H1 (cell line): ENCODE measurements at regions not wholly inside any gene's neighbourhood (a gene's known extent, or its start where the extent isn't known, plus 50 kb on each side); places are given as distances from the start of the nearest gene placed in this dataset.

Experiments
- CTCF ChIA-PET: fragments of 300-600 bp; sonication (Branson Sonifier 250); formaldehyde crosslinking; loops from one replicate; lab custom pipeline; 2021; ENCODE audit not compliant: partially characterized antibody; lab: Charles Lee
- POLR2A ChIA-PET: fragments of 300-600 bp; sonication (Branson Sonifier 250); formaldehyde crosslinking; loops from one replicate; lab custom pipeline; 2021; ENCODE audit warnings: inconsistent platforms; ENCODE audit not compliant: partially characterized antibody; lab: Charles Lee
- DNase-seq, 2 experiments: peaks; one replicate each; pipeline versions ENCODE4 v3.0.0 to v3.0.0-alpha.2; 2010 to 2022; ENCODE audit warnings: low spot score in 2 of 2, low read depth in 1 of 2, mixed read lengths in 1 of 2
- FAIRE-seq: peaks from 2 replicates; lab custom pipeline; 2011; peaks lifted over from hg19 to GRCh38; lab: Jason Lieb, UNC
- H2AFZ ChIP-seq: 2 replicates; pipeline ENCODE4 v1.8.1; 2012; ENCODE audit warnings: low read length, inconsistent platforms
- H2AK5ac ChIP-seq: 2 replicates; pipeline ENCODE4 v1.6.1; 2013; ENCODE audit warnings: low read depth, low read length
- H2BK120ac ChIP-seq: replicated peaks from 2 replicates; pipeline ENCODE3; 2013; ENCODE audit warnings: low read depth, low read length, inconsistent platforms
- H2BK12ac ChIP-seq: 2 replicates; pipeline ENCODE4 v1.6.1; 2013; ENCODE audit warnings: low read depth, low read length
- H2BK15ac ChIP-seq: 2 replicates; pipeline ENCODE4 v1.6.1; 2013; ENCODE audit warnings: low read length
- H2BK20ac ChIP-seq: 2 replicates; pipeline ENCODE4 v1.6.1; 2013; ENCODE audit warnings: low read length
- H2BK5ac ChIP-seq: 2 replicates; pipeline ENCODE4 v1.6.1; 2013; ENCODE audit warnings: low read depth, low read length
- H3K14ac ChIP-seq: 2 replicates; pipeline ENCODE4 v1.6.1; 2013; ENCODE audit warnings: inconsistent platforms; ENCODE audit not compliant: insufficient read length
- H3K18ac ChIP-seq: 2 replicates; pipeline ENCODE4 v1.6.1; 2013; ENCODE audit warnings: low read length; ENCODE audit errors: extremely low read depth
- H3K23ac ChIP-seq: 2 replicates; pipeline ENCODE4 v1.6.1; 2013; ENCODE audit warnings: inconsistent platforms; ENCODE audit not compliant: insufficient read length
- H3K23me2 ChIP-seq: 2 replicates; pipeline ENCODE4 v1.6.1; 2013; ENCODE audit warnings: low read depth, low read length
- H3K27ac ChIP-seq: 2 replicates; pipeline ENCODE4 v1.6.1; 2011; ENCODE audit warnings: low read depth, low read length, inconsistent platforms
- H3K27me3 ChIP-seq, 4 experiments: replicated peaks in 1 of 4; 1 replicate in 1 of 4; 2 replicates in 3 of 4; pipeline versions ENCODE4 v1.6.1 to v1.8.1; 2011 to 2013; ENCODE audit warnings: low read length in 3 of 4, mild to moderate bottlenecking in 3 of 4, inconsistent platforms in 2 of 4, mixed read lengths in 2 of 4, moderate library complexity in 1 of 4; ENCODE audit not compliant: control insufficient read depth in 3 of 4, insufficient read depth in 3 of 4; ENCODE audit errors: extremely low read depth in 1 of 4
- H3K36me3 ChIP-seq, 4 experiments: 2 replicates each; pipeline versions ENCODE4 v1.6.1 to v1.8.1; 2011 to 2013; ENCODE audit warnings: mild to moderate bottlenecking in 4 of 4, low read length in 3 of 4, moderate library complexity in 2 of 4, control low read depth in 1 of 4, inconsistent platforms in 1 of 4; ENCODE audit not compliant: insufficient read depth in 4 of 4, control insufficient read depth in 2 of 4
- H3K4ac ChIP-seq: replicated peaks from 2 replicates; pipeline ENCODE3; 2013; ENCODE audit warnings: low read length, low read depth, mixed read lengths, inconsistent platforms; ENCODE audit not compliant: insufficient read length
- H3K4me1 ChIP-seq, 4 experiments: replicated peaks in 1 of 4; 1 replicate in 1 of 4; 2 replicates in 3 of 4; pipeline versions ENCODE4 v1.6.1 to v1.8.1; 2011 to 2013; ENCODE audit warnings: low read length in 3 of 4, inconsistent platforms in 2 of 4, mixed read lengths in 1 of 4; ENCODE audit not compliant: insufficient read depth in 4 of 4, control insufficient read depth in 3 of 4
- H3K4me2 ChIP-seq, 2 experiments: 2 replicates each; pipeline versions ENCODE4 v1.6.1 to v1.8.1; 2011 to 2013; ENCODE audit warnings: low read depth in 2 of 2, low read length in 2 of 2, control low read depth in 1 of 2, inconsistent platforms in 1 of 2, mild to moderate bottlenecking in 1 of 2; ENCODE audit not compliant: insufficient read depth in 1 of 2
- H3K4me3 ChIP-seq, 4 experiments: fragments of 200-600, 300-600 bp in 1 of 4; sonication (generic), shearing (Covaris generic), sonication (Bioruptor Twin) in 1 of 4; 2 replicates each; pipeline versions ENCODE4 v1.5.1 to v1.8.1; 2011 to 2016; ENCODE audit warnings: low read length in 4 of 4, low read depth in 3 of 4, control low read depth in 2 of 4, inconsistent platforms in 2 of 4, mild to moderate bottlenecking in 2 of 4, mixed read lengths in 1 of 4, moderate library complexity in 1 of 4; ENCODE audit not compliant: insufficient read depth in 2 of 4; ENCODE audit errors: extremely low read depth in 1 of 4
- H3K56ac ChIP-seq: replicated peaks from 2 replicates; pipeline ENCODE3; 2013; ENCODE audit warnings: low read depth, mild to moderate bottlenecking, mixed read lengths, low read length, inconsistent platforms; ENCODE audit not compliant: insufficient read length
- H3K79me1 ChIP-seq: 2 replicates; pipeline ENCODE4 v1.6.1; 2013; ENCODE audit warnings: low read depth, low read length, control low read depth
- H3K79me2 ChIP-seq, 2 experiments: 2 replicates each; pipeline versions ENCODE4 v1.6.1 to v1.8.1; 2012 to 2013; ENCODE audit warnings: low read length in 2 of 2, mild to moderate bottlenecking in 2 of 2, inconsistent platforms in 1 of 2; ENCODE audit not compliant: insufficient read depth in 2 of 2, control insufficient read depth in 1 of 2
- H3K9ac ChIP-seq, 4 experiments: replicated peaks in 1 of 4; 1 replicate in 1 of 4; 2 replicates in 3 of 4; pipeline versions ENCODE4 v1.6.1 to v1.8.1; 2011 to 2013; ENCODE audit warnings: low read depth in 3 of 4, low read length in 3 of 4, control low read depth in 2 of 4, mild to moderate bottlenecking in 2 of 4, moderate library complexity in 2 of 4, inconsistent platforms in 1 of 4; ENCODE audit errors: extremely low read depth in 1 of 4
- H3K9me3 ChIP-seq, 2 experiments: 2 replicates each; pipeline versions ENCODE4 v1.6.1 to v1.8.1; 2012 to 2013; ENCODE audit warnings: mild to moderate bottlenecking in 2 of 2, moderate library complexity in 2 of 2, control low read depth in 1 of 2, inconsistent platforms in 1 of 2, low read depth in 1 of 2, low read length in 1 of 2, mixed read lengths in 1 of 2; ENCODE audit not compliant: insufficient read depth in 2 of 2
- H4K20me1 ChIP-seq, 2 experiments: replicated peaks in 1 of 2; 2 replicates each; pipeline versions ENCODE3 to v1.8.1; 2011 to 2013; ENCODE audit warnings: inconsistent platforms in 2 of 2, low read length in 2 of 2, mild to moderate bottlenecking in 1 of 2; ENCODE audit not compliant: insufficient read depth in 2 of 2, control insufficient read depth in 1 of 2
- H4K5ac ChIP-seq: 2 replicates; pipeline ENCODE4 v1.6.1; 2013; ENCODE audit warnings: low read length, low read depth, mixed read lengths, inconsistent platforms; ENCODE audit not compliant: insufficient read length
- H4K8ac ChIP-seq: 2 replicates; pipeline ENCODE4 v1.8.0; 2013; ENCODE audit warnings: mild to moderate bottlenecking, moderate library complexity, low read length, inconsistent platforms; ENCODE audit not compliant: insufficient read depth; ENCODE audit errors: extremely low read depth
- H4K91ac ChIP-seq: replicated peaks from 2 replicates; pipeline ENCODE3; 2013; ENCODE audit warnings: low read length, mixed read lengths, inconsistent platforms; ENCODE audit not compliant: insufficient read length
- ASH2L ChIP-seq: fragments of 200-600, 300-600 bp; sonication (generic); IDR thresholded peaks from one replicate; pipeline ENCODE4 v1.7.1; 2017; ENCODE audit warnings: low read length
- BACH1 ChIP-seq: IDR thresholded peaks from 2 replicates; pipeline ENCODE4 v1.6.1; 2012; ENCODE audit warnings: low read length, improper control_type of control experiment
- CHD2 ChIP-seq: IDR thresholded peaks from 2 replicates; pipeline ENCODE4 v1.6.1; 2012; ENCODE audit warnings: low read length, improper control_type of control experiment
- EP300 ChIP-seq, 2 experiments: IDR thresholded peaks; 1 replicate in 1 of 2; 2 replicates in 1 of 2; pipeline ENCODE4 v1.6.1; 2011 to 2012; ENCODE audit warnings: low read depth in 2 of 2, low read length in 2 of 2, mild to moderate bottlenecking in 2 of 2, borderline replicate concordance in 1 of 2, inconsistent platforms in 1 of 2, moderate library complexity in 1 of 2
- GABPA ChIP-seq: IDR thresholded peaks from 2 replicates; pipeline ENCODE4 v1.6.1; 2011; ENCODE audit warnings: mild to moderate bottlenecking, low read length, moderate library complexity, borderline replicate concordance; ENCODE audit not compliant: insufficient read depth
- JUND ChIP-seq: IDR thresholded peaks from 2 replicates; pipeline ENCODE4 v1.6.1; 2011; ENCODE audit warnings: mild to moderate bottlenecking, improper control_type of control experiment, low read length
- KDM5A ChIP-seq: fragments of 200-600 bp; IDR thresholded peaks from 2 replicates; pipeline ENCODE4 v1.7.1; 2012; ENCODE audit warnings: mild to moderate bottlenecking, low read length, inconsistent platforms, mixed read lengths
- NANOG ChIP-seq: IDR thresholded peaks from 2 replicates; pipeline ENCODE4 v1.6.1; 2011; ENCODE audit warnings: low read length, low read depth, mild to moderate bottlenecking, inconsistent platforms; ENCODE audit not compliant: insufficient read depth, poor library complexity, severe bottlenecking
- RBBP5 ChIP-seq: IDR thresholded peaks from 2 replicates; pipeline ENCODE4 v1.7.1; 2012; ENCODE audit warnings: low read depth, mild to moderate bottlenecking, inconsistent platforms, low read length, moderate library complexity, borderline replicate concordance
- RXRA ChIP-seq: IDR thresholded peaks from 2 replicates; pipeline ENCODE4 v1.6.1; 2011; ENCODE audit warnings: low read depth, mild to moderate bottlenecking, low read length, moderate library complexity; ENCODE audit not compliant: insufficient read depth
- SIX5 ChIP-seq: IDR thresholded peaks from 2 replicates; pipeline ENCODE4 v1.6.1; 2011; ENCODE audit warnings: mild to moderate bottlenecking, low read depth, low read length
- SP1 ChIP-seq: IDR thresholded peaks from 2 replicates; pipeline ENCODE4 v1.6.1; 2011; ENCODE audit warnings: low read depth, low read length
- SRF ChIP-seq: IDR thresholded peaks from 2 replicates; pipeline ENCODE4 v1.6.1; 2011; ENCODE audit warnings: mild to moderate bottlenecking, low read depth, low read length, moderate library complexity
- SUZ12 ChIP-seq: fragments of 200-600 bp; sonication (generic); IDR thresholded peaks from 2 replicates; pipeline ENCODE4 v1.6.1; 2012; ENCODE audit warnings: mild to moderate bottlenecking, inconsistent platforms, low read length, moderate library complexity, mixed read lengths
- TAF1 ChIP-seq: IDR thresholded peaks from 2 replicates; pipeline ENCODE4 v1.6.1; 2011; ENCODE audit warnings: mild to moderate bottlenecking, low read depth, low read length
- TCF12 ChIP-seq: IDR thresholded peaks from 2 replicates; pipeline ENCODE4 v1.6.1; 2011; ENCODE audit warnings: low read depth, mild to moderate bottlenecking, low read length
- YY1 ChIP-seq: IDR thresholded peaks from 2 replicates; pipeline ENCODE4 v1.6.1; 2011; ENCODE audit warnings: low read depth, mild to moderate bottlenecking, low read length
- WGBS, 2 experiments: shearing (Covaris generic) in 1 of 2; methylation state at CpG; one replicate each; pipeline versions ENCODE4 v1.1.6 to v1.1.7; 2013 to 2015; ENCODE audit warnings: low lambda C conversion rate in 2 of 2, mixed read lengths in 2 of 2, inconsistent platforms in 1 of 2, low coverage in 1 of 2, missing lambda C conversion rate in 1 of 2; ENCODE audit not compliant: insufficient replicate concordance in 2 of 2, insufficient coverage in 1 of 2, insufficient read length in 1 of 2; ENCODE audit errors: extremely low coverage in 1 of 2, missing lambda C conversion rate in 1 of 2; 5-methylcytosine and 5-hydroxymethylcytosine counted together

GRCh38 chr3:74295479-74295878 lies 319.0 kb downstream of the CNTN3 start:
- no peaks in the 10 kb centered on the region for H3K36me3 ChIP-seq
- H4K91ac ChIP-seq = no peak overlapping the region
- H4K20me1 ChIP-seq = no peaks in the 10 kb centered on the region
- no peaks in the 10 kb centered on the region for H3K79me1 ChIP-seq
- H4K5ac ChIP-seq = no peak overlapping the region
- H3K4ac ChIP-seq = no peak overlapping the region
- no peak overlapping the region for H3K4me3 ChIP-seq
- H3K79me2 ChIP-seq = no peaks in the 10 kb centered on the region
- H3K9ac ChIP-seq = no peak overlapping the region
- H2BK12ac ChIP-seq = no peak overlapping the region
- H2BK15ac ChIP-seq = no peak overlapping the region
- H3K14ac ChIP-seq = no peak overlapping the region
- H3K9me3 ChIP-seq = no peaks in the 10 kb centered on the region
- H3K4me1 ChIP-seq = peaks cover 0 to 5% (median 0%) of the 10 kb centered on the region in 4 experiments; a peak in 1 of 7 replicates
- ChIA-PET POLR2A (no interaction called here), CTCF (interaction anchor here (1.3 kb wide), 1 partner anchor 27 kb away, joined by 5 read pairs; no protein-coding TSS in a partner anchor)
- no peak overlapping the region for H2BK5ac ChIP-seq
- no peak overlapping the region for H2AK5ac ChIP-seq
- no peak for FAIRE-seq
- no peak overlapping the region for H3K4me2 ChIP-seq
- no peak overlapping the region for H3K27ac ChIP-seq
- H3K27me3 ChIP-seq = no peaks in the 10 kb centered on the region
- H4K8ac ChIP-seq = no peak overlapping the region
- H3K18ac ChIP-seq = no peak overlapping the region
- H3K23me2 ChIP-seq = no peaks in the 10 kb centered on the region
- H3K56ac ChIP-seq = no peak overlapping the region
- no peak overlapping the region for H2AFZ ChIP-seq
- no peak for DNase-seq
- no peak overlapping the region for H2BK120ac ChIP-seq
- no peak overlapping the region for H2BK20ac ChIP-seq
- H3K23ac ChIP-seq = no peak overlapping the region
- 76% methylated on average over 1 of the region's 1 CpG; no CpG with 5 or more reads in 1 of the 2 experiments for WGBS, 2 experiments
- TF ChIP-seq TAF1 (no peak), ASH2L (no peak), SRF (no peak), YY1 (no peak), RXRA (no peak), SIX5 (no peak), KDM5A (no peak), TCF12 (no peak), RBBP5 (no peak), BACH1 (no peak), EP300 (IDR thresholded peaks at IDR 0.05; ENCODE audit: borderline replicate concordance in 1 of 2, low read depth in 2 of 2, low read length in 2 of 2) (no peak), SUZ12 (no peak), CHD2 (no peak), NANOG (no peak), GABPA (no peak), SP1 (no peak), JUND (no peak)
